B cell (primary cell): ENCODE measurements at regions not wholly inside any gene's neighbourhood (a gene's known extent, or its start where the extent isn't known, plus 50 kb on each side); places are given as distances from the start of the nearest gene placed in this dataset.

ENCODE experiments used
- CTCF ChIP-seq: fragments of 200-600 bp; IDR thresholded peaks from one replicate; pipeline ENCODE4 v1.8.0; 2022; ENCODE audit warnings: antibody characterized with exemption, mild to moderate bottlenecking
- EZH2 ChIP-seq: IDR thresholded peaks from 2 replicates; pipeline ENCODE4 v1.6.1; 2012; ENCODE audit warnings: borderline replicate concordance, low read depth, mild to moderate bottlenecking, moderate library complexity, low read length; ENCODE audit not compliant: insufficient read depth, poor library complexity, severe bottlenecking

GRCh38 chr17:64718058-64718457 is 56.0 kb upstream of the SMURF2 start:
- TF ChIP-seq CTCF = no peak
- no peak for TF ChIP-seq EZH2
